GM21367 (cell line): ENCODE measurements at regions not wholly inside any gene's neighbourhood (a gene's known extent, or its start where the extent isn't known, plus 50 kb on each side); places are given as distances from the start of the nearest gene placed in this dataset.
A peak's percentile ranks its signal among the peaks of the same experiment; 100 is the strongest.

Experiments
- ATAC-seq: cut with Tn5 transposase; IDR thresholded peaks from one replicate; pipeline ENCODE4 v1.9.1; 2021; ENCODE audit not compliant: unreplicated experiment

DNA sequence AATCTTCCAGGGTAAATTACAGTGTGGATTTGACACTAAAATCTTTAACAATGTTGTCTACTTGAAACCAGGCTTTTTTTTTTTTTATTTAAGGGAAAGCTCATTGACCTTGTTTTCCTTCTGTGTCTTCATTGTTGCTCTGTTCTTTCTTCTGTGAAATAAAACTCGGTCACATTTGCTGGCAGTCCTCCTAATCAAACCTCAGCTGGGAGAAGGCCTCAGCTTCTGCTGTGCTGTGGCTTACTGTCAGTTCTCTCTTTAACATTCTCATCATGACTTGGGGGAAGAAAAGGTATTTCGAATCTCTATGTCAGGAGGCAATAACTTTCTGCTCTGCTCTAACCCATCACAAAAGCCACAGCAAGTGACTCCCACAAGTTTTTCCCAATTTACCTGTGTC is 268.9 kb downstream of the ZNF608 start:
- ATAC-seq: no peak

DNA sequence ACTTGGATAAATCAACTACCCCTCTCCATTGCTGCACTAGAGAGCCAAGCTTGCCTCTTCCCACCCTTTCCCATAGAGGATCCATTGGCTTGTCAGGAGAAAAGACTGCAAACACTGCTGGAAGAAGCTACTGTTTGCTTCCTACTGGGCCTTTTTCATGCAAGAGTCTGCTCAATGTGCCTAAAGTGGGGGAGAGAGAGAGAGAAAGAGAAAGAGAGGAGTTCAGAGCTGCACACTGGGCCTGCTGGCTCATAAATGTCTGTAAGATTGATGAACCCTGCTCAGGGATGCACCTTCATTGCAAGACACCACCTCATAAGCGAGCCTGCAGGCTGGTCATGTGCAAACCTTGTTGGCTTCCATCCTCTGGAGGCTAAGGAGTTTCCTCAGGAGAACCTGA is 269.4 kb downstream of the ZNF608 start:
- no peak for ATAC-seq

DNA sequence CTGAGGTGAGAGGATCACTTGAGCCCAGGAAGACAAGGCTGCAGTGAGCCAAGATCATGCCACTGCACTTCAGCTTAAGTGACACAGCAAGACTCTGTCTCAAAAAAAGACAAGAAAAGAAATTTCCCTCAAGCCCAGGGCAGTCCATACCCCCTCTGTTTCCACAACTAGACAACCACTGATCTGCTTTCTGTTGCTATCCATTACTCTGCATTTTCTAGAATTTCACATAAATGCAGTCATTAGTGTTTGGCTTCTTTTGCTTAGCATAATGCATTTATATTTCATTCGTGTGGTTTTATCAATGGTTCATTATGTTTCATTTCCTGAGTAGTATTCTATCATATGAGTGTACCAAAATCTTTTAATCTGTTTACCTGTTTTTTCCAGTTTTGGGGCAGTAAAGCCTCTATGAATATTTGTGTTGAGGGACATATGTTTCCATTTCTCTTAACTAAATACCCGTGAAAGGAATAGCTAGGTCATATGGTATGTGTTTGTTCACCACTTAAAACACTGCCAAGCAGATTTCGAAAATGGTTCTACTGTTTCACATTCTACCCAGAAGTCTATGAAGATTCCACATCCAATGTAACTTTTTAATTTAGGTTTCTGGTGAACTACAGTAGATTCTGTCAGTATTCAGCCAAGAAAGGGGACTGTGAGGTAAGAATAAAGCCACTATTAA is 271.8 kb downstream of the ZNF608 start:
- ATAC-seq: no peak

DNA sequence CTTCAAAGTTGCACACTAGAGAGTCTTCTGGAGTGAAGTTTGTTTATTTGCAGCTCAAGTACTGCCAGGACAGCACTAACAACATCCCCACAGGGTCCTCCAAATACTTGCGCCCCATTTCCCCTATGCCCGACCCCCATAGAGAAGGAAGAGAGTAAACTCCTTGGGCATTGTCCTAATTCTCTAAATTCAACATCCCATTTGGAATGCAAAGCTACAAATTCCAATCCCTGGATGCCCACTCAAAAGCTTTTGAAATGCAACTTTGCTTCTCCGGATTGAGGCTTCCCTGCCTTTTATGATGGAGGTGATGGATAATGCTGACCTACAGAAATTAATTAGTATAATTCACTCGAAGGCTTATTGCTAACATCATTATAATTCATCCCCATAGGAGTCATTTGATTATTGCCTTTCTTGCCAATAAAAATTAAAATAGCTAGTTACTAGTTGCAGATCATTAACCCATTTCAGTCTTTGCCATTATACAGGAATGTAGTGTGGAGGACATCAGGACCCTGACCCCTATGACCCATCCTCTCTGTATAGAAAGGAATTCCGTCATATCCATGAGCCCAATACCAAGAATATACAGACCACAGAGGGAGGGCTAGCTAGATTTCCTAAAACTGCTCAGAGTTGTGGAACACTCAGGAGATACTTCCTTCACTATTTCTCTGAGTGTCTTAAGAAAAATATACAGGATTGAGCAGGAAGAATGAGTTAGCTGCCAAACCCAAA is 277.6 kb downstream of the ZNF608 start:
- ATAC-seq: no peak

DNA sequence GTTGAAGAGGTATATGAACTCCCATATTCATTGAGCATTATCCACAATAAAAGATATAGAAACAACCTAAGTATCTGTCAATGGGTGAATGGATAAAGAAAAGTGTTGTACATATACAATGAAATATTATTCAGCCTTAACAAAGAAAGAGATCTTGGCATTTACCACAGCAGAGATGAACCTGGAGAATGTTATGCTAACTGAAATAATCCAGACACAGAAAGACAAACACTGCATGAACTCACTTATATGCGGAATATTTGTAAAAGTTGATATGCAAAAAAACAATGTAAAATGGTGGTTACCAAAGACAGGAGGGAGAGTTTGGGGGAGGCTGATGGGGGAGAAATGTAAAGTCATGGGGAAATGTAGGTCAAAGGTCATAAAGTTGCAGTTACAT is 278.7 kb downstream of the ZNF608 start:
- no peak for ATAC-seq

DNA sequence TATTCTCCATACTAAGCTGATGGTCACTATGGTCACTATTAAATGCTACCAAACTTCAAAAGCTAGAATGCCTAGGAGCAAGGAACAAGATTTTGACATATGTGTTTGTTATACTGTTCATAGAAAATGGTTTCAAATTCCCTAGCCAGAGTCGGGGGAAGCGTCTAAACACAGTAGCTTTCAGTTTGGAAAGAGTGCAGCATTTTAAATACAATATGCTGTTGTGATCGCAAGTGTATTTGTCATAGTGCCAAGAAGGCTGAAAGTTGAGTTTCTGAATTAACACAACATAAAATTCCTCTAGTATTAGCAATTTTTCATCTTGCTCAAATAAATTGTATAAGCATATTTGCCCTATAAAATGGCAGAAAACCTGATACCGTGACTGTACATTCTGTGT is 280.4 kb downstream of the ZNF608 start:
- ATAC-seq: no peak

DNA sequence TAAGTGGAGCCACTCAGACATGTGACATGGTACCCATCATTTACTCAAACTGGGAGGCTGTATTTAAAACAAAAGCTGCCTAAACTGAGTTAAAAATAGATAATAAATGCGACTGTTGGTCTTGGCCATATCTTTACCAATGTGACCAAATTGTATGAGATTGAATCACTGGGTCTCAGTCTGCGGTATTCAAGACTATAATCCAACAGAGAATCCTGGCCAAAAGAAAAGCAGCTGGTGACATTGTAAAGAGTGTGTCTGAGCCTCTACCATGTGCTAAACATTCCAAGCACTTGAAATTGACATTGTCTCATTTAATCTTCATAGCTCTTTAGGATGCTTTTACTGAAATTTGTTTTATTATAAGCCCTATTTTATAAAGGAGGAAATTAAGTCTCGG is 282.6 kb downstream of the ZNF608 start:
- no peak for ATAC-seq

DNA sequence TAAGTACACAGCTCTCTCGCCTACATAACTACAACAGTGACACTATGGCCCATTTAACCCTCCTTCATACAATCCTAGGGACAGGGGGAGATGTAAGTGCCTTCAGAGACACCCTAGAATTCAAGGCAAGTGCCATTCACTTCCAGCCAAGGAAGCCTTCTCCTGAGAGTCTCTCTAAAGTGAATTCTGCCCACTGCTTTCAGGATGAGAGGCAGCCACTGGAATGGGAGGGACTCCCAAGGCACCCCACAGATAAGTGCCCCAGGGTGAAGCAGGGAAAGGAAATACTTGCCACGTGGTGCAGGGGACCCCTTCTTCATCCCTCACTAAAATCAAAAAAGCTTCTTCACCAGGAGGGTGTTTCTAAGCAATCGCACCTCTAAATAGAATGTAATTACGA is 283.7 kb downstream of the ZNF608 start:
- no peak for ATAC-seq

DNA sequence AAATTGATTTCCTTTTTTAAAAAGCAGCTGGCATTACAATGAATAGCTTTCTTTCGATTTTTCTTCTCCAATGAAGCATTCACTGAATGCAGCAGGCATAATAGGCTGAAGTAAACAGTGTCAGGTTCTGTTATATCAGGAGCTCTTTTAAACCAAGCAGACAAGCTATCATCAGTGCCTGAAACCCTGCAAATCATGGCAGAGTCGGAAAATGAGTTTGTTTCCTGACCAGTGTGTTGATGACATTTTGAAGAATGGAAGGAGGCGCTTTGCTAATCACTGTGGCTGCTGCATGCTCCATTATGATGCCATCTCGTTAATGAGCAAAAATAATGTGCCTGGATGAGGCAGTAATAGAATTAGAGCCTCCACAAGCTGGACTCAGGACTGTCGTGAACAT is 284.5 kb downstream of the ZNF608 start:
- ATAC-seq: no peak

DNA sequence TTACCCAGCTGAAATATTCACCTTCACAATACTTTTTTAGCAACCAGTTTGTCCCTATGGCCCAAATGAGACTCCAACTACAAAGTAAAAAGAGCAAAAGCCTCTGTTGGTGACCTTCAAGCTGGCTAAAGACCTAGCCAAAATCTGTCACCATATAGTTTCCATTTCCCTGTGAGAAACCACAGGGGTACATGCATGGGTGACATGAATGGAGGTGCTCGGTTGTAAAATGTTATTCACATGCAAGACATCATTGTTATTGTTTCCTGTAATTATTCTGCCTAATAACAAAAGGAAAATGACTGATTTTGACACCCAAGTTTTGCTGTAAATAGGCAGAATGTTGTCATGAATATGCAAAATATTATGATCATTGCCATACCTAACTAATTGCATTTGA is 285.3 kb downstream of the ZNF608 start:
- ATAC-seq: no peak

DNA sequence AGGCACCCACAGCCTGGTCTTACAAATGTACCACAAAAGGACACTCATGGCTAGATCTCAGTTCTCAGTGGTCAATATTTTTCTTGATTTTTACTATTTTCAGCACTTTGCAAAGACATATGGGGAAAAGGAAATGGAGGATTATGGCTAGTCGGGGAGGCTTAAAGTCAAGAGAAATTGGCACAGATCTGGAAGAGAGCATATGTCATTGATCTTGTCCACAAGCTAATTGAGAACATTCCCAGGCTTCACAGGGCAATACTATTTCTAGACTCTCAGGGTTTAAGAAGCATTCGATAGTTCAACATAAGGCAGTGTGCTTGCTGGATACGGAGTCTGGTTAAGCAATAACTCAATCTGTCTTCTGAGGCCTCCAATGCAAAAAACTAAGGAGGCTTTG is 285.8 kb downstream of the ZNF608 start:
- ATAC-seq: no peak

DNA sequence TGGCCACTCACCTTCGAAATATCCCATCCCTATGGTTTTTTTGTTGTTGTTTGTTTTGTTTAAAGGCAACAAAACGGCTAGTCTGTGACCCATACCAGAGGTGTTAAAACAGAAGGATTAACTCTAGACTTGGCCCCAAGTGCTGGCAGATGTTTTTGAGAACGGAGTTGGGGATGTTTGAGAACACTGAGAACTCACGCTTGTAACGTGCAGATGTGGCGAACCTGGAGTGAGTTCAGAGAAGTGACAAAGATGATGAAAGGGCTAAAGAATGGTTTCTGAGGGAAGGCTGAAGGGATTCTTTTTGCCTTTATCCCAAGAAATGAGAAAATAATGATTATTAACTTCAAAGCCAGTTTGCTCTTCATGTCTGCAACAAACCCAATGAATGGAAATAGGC is 286.5 kb downstream of the ZNF608 start:
- no peak for ATAC-seq

DNA sequence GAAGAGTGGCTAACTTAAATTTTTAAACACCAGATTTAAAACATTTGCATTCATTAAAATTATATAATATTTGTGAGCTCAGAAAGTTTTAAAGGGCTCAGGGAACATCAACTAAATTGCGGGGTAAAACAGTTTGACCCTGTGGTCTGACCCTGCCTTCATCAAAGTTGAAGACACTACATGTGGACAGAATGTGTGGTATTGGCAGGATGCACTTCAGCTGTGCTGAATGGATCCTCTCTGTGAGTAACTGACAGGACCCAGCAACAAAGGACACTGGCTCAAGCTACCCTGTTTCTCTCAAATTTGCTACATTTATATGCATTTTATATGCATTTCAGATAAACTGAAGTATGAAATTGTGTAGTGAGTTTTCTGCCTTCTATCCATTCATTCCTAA is 288.5 kb downstream of the ZNF608 start:
- ATAC-seq: no peak

DNA sequence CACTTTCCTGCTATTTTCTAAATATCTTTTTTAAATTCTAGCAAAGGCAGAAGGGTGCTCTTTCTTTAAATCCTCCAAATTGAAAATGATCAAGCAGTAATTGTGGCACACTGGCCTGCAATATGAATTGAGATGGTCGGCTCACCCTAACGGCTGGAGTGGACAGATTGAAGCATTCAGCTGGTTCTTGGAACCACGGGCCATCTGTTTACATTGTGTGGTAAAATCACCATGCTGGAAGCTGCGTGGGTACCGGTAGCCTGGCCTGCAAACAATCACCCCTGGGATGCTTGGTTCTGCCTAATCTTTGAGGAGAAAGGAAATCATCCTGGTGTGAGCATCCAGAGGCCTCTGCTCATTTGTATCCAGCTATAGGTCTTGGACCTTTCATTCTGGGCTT is 289.3 kb downstream of the ZNF608 start:
- no peak for ATAC-seq

DNA sequence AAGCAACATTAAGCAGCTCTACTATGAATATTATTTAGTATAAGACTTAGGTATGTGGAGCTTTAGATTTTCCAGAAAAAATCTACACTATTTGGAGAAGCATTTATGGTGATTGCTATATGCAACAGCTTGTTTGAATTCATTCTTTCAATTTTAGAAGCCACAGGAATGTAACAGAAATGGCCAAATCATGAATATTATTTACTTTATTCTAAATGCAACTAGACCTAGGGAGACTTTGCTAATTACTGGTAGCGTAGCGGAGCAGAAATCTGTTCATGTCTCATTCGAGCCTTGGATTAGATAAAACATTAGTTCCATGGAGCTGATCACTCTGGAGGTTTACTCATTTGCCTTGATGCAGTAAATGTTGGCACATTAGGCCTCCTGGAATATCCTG is 290.2 kb downstream of the ZNF608 start:
- ATAC-seq: no peak

DNA sequence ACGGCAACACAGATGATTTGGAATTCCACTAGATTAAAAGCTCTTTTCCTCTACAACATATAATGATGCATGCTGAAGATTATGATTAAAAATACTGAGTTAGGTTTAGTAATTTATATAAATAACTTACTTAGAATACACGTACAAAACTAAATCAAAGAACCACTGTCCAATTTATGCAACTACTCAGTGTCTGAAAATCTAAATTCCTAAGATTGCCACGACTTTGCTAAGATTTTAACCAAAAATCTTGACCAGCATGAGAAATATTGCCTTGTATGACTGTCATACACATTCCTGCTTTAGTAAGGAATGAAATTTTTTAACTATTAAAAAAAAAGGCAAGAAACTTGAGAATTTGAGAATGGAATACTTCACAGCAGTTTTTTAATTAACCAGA is 292.4 kb downstream of the ZNF608 start:
- no peak for ATAC-seq

DNA sequence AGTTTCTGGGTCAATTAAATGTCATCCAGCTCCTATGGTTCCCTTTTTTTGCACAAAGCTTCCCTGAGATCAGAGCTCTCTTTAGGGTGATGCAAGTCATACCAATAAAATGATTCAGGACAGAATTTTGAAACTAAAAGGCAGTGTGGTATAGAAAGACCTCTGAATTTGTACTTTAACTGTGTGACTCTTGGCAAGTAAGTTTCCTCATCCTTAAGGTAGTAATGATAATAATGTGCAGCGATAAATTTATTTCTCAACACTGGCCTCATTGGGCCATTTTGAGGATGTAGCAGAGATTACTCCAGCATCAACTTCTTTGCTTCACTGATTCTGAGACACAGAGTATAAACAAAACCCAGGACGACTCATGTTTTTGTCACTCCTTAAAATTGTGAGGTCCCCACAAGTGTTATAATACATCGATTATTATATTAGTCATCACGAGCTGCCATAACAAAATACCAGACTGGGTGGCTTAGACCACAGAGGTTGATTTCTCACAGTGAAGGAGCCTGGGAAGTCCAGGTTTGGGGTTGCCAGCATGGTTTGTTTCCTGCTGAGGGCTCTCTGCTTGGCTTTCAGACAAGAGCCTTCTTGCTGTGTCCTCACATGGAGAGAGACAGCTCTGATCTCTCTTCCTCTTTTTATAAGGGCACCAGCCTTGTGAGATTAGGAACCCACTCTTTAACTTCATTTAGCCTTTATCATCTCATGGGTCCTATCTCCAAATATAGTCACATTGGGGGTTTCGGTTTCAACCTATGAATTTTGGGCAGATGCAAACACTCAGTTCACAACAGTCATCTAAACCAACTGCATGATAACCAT is 293.0 kb downstream of the ZNF608 start:
- peak; percentile 98 for ATAC-seq

DNA sequence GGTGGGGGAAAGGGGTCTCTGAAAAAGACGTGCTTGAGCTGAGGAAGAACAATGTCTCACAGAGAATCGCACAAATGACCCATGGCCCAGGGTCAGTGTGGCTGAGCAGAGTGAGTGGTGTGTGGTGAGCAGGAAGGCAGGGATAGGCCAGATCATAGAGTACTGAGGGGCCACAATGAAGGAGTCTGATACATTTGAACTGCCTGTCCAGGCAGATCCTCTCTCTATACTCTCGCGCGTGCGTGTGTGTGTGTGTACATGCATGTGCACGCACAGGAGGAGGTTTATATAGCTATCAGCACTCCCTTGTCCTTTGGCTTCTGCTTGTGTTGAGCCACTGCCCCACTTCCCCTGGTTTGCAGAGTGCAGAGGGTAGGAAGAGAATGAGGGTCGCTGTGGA is 294.0 kb downstream of the ZNF608 start:
- no peak for ATAC-seq

DNA sequence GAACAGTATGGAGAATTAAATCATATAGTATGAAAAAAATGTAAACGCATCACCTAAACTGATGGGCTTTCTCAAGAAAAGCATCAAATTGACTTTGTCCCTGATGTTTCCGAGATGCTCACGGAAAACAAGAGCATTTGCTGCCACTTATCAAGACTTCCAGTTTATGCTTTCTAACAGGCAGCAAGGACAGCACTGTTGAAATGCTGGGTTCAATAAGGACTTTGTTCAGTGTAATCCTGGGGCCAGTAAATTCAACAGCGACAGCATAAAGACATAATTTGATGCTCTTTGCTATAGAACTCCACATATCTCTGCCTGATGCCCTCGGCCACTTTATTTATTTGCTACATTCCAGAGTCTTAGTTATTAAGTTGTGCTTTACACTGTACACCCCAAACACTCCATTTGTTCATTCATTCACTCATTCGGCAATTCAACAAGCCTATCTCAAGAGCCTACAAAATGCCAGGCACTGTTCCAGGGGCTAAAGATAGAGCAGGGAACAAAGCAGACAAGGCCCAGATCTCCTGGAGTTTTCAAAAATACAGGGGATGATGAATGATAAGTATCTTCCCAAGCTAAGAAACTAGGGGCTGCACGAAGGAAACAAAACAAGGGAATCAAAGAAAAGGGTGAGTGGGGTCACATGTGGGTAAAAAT is 294.6 kb downstream of the ZNF608 start:
- no peak for ATAC-seq

DNA sequence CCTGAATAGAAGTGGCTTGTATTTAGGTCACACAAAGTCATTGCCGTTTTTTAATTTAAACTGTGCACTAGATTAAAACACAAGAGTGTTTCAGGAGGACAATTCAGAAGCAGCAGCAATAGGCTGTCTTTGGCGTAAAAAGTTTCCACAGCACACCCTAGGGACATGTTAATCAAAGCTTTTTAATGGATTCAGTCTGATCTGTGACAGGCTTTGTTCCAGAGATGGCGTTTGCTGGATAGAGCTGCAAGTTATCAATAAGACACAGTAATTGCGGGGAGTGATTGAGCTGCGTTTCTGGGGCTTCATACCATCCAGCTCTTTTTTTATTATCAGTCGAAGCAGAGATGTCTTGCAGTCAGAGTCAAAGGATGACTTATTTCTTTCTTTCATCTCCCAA is 300.3 kb downstream of the ZNF608 start:
- ATAC-seq: no peak

DNA sequence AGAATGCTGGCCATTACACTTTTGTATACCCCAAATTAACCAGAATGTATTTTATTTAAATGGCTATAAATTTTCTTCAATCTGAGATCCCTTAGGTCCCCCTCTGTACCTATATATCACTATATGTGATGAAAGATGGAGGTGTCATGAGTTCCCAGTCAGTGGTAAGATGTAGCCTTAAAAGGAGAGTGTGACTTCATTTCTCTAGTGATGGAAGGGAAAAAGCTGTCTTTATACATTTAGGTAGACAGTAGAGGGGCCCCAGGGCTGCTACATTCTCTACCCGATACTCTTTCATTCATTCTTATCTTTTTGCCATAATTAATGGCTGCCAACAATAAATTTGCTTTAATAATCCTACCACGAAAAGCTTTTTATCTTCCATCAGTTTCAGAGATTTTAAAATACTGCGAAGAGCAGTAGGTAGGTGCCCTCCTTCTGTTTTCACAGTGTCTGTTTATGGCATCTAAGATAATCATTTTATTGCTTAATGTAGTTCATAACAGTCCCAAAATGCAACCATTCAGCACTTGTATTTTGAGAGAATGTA is 301.3 kb downstream of the ZNF608 start:
- no peak for ATAC-seq
